Colonic mucosa (tissue), 4 donors: ENCODE measurements at regions not wholly inside any gene's neighbourhood (a gene's known extent, or its start where the extent isn't known, plus 50 kb on each side); places are given as distances from the start of the nearest gene placed in this dataset.

Experiments
- DNase-seq: peaks from one replicate; pipeline ENCODE4 v3.0.0-alpha.2; 2020
- H3K27ac ChIP-seq: fragments of 200-600 bp; one replicate; pipeline ENCODE4 v1.8.0; 2021
- H3K27me3 ChIP-seq: fragments of 200-600 bp; one replicate; pipeline ENCODE4 v1.8.0; 2021
- H3K36me3 ChIP-seq: fragments of 200-600 bp; one replicate; pipeline ENCODE4 v1.8.0; 2021
- H3K4me1 ChIP-seq: fragments of 200-600 bp; one replicate; pipeline ENCODE4 v1.8.0; 2021; ENCODE audit warnings: mild to moderate bottlenecking
- H3K4me3 ChIP-seq: fragments of 200-600 bp; one replicate; pipeline ENCODE4 v1.8.0; 2021
- H3K9ac ChIP-seq, 2 donors: one replicate each; pipeline ENCODE4 v1.7.0; 2013; ENCODE audit warnings: control low read depth in 2 of 2, low read depth in 2 of 2, low read length in 2 of 2
- H3K9me3 ChIP-seq: fragments of 200-600 bp; one replicate; pipeline ENCODE4 v1.8.0; 2021
- intact Hi-C: fragments of 100-400 bp; cut with DNase I; formaldehyde crosslinking; loops from one replicate; pipeline ENCODE4 v1.14.1; 2022
- TF ChIP-seq, protein P1 (sequence below): fragments of 200-600 bp; IDR thresholded peaks from one replicate; pipeline ENCODE4 v1.8.0; 2022; ENCODE audit warnings: antibody characterized with exemption, mild to moderate bottlenecking
- donor health status: healthy.
- donor health status: DM: no; HTN: no; CAD: no.
- donor health status: DM: no; HTN: no; CAD: no.

DNA sequence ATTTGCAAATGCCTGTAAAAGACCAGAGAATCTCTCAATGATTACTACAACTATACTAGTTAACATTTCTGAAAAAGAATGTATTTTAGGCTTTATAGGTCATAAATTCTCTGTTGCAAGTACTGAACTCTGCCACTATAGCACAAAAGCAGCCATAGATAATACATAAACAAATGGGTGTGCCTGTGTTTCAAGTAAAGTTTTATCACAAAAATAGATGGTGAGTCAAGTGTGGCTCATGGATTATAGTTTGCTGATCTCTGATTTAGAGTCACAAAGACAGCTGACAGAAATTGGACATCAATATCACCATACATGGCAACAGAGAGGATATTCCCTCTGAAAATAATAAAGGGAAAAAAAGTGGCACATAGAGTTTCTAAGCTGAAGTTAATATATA lies 68.1 kb downstream of the FSCB start:
- DNase-seq = no peak
- H3K4me3 ChIP-seq = no peak overlapping the region
- intact Hi-C loops = no loop called here
- TF ChIP-seq, protein P1, sequence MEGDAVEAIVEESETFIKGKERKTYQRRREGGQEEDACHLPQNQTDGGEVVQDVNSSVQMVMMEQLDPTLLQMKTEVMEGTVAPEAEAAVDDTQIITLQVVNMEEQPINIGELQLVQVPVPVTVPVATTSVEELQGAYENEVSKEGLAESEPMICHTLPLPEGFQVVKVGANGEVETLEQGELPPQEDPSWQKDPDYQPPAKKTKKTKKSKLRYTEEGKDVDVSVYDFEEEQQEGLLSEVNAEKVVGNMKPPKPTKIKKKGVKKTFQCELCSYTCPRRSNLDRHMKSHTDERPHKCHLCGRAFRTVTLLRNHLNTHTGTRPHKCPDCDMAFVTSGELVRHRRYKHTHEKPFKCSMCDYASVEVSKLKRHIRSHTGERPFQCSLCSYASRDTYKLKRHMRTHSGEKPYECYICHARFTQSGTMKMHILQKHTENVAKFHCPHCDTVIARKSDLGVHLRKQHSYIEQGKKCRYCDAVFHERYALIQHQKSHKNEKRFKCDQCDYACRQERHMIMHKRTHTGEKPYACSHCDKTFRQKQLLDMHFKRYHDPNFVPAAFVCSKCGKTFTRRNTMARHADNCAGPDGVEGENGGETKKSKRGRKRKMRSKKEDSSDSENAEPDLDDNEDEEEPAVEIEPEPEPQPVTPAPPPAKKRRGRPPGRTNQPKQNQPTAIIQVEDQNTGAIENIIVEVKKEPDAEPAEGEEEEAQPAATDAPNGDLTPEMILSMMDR = no peak
- H3K4me1 ChIP-seq = no peaks in the 10 kb centered on the region
- H3K27ac ChIP-seq = no peak overlapping the region
- H3K27me3 ChIP-seq = no peaks in the 10 kb centered on the region
- no peak overlapping the region for H3K9ac ChIP-seq
- H3K9me3 ChIP-seq = no peaks in the 10 kb centered on the region
- H3K36me3 ChIP-seq = no peaks in the 10 kb centered on the region

- intact Hi-C loops = no loop called here
- no peak overlapping the region for H3K4me3 ChIP-seq
- H3K9me3 ChIP-seq = no peaks in the 10 kb centered on the region
- H3K27me3 ChIP-seq = no peaks in the 10 kb centered on the region
- no peaks in the 10 kb centered on the region for H3K36me3 ChIP-seq
- DNase-seq = no peak
- no peaks in the 10 kb centered on the region for H3K4me1 ChIP-seq
- TF ChIP-seq, protein P1 = no peak
- no peak overlapping the region for H3K9ac ChIP-seq
- no peak overlapping the region for H3K27ac ChIP-seq
Observed at GRCh38 chr14:44438221-44438620, 68.9 kb downstream of the FSCB start.

GRCh38 chr14:44436458-44436857 lies 70.6 kb downstream of the FSCB start:
- Histone ChIP-seq H3K27ac (no peak overlapping the region), H3K9ac (no peak overlapping the region), H3K9me3 (no peaks in the 10 kb centered on the region), H3K27me3 (no peaks in the 10 kb centered on the region), H3K4me1 (no peaks in the 10 kb centered on the region), H3K4me3 (no peak overlapping the region), H3K36me3 (no peaks in the 10 kb centered on the region)
- TF ChIP-seq, protein P1 = no peak
- intact Hi-C loops = no loop called here
- no peak for DNase-seq

DNA sequence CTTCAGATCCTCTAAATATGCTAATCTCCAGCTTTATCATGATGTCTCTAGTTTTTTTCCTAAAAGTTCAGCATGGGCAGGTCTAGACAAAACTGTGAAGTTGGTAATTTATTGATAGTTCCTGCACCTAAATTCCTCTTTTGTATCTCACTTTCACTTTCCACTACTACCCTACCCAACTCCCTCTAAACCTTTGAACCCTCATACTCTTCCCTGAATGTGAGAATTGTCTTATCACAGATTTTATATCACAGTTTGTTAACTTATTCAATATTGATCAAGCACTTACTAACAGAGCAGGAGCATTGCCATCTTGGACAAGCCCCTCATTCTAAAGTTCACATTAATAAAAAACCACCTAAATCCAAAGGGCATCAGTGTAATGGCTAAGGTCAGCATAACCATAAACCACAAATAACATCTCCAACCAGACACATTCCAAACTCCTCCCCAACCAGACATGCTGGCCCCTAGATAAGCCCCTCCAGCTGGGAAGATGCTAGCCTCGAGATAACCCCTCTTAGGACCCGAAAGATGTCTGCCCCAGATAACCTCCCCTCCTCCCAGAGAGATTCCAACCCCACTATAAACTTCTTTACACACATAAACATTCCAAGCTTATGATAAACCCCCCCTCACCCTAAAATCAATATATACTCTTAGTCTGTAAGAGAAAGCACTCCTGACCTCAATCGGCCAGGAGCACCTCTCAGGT lies 78.7 kb downstream of the FSCB start:
- intact Hi-C loops = no loop called here
- no peak for DNase-seq
- no peak overlapping the region for H3K27ac ChIP-seq
- H3K9ac ChIP-seq = no peak overlapping the region
- no peaks in the 10 kb centered on the region for H3K27me3 ChIP-seq
- no peak overlapping the region for H3K4me3 ChIP-seq
- no peaks in the 10 kb centered on the region for H3K36me3 ChIP-seq
- H3K9me3 ChIP-seq = no peaks in the 10 kb centered on the region
- TF ChIP-seq, protein P1 = no peak
- no peaks in the 10 kb centered on the region for H3K4me1 ChIP-seq

DNA sequence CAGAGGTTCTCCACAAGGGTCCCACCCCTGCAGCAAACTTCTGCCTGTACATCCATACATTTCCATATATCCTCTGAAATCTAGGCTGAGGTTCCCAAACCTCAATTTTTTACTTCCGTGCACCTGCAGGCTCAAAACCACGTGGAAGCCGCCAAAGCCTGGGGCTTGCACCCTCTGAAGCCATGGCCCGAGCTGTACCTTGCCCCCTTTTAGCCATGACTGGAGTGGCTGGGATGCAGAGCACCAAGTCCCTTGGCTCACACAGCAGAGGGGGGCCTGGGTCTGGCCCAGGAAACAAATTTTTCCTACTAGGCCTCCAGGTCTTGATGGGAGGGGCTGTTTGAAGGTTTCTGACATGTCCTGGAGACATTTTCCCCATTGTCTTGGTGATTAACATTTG lies 84.4 kb downstream of the FSCB start:
- H3K27me3 ChIP-seq = no peaks in the 10 kb centered on the region
- H3K9ac ChIP-seq = no peak overlapping the region
- DNase-seq = no peak
- H3K27ac ChIP-seq = no peak overlapping the region
- intact Hi-C loops = no loop called here
- H3K36me3 ChIP-seq = no peaks in the 10 kb centered on the region
- H3K4me1 ChIP-seq = no peaks in the 10 kb centered on the region
- TF ChIP-seq, protein P1 = no peak
- no peak overlapping the region for H3K4me3 ChIP-seq
- no peaks in the 10 kb centered on the region for H3K9me3 ChIP-seq
